ENCODE measurements at regions not wholly inside any gene's neighbourhood (a gene's known extent, or its start where the extent isn't known, plus 50 kb on each side); places are given as distances from the start of the nearest gene placed in this dataset.
A peak's percentile ranks its signal among the peaks of the same experiment; 100 is the strongest.

GRCh38 chr1:188769936-188770335, 1707.7 kb downstream of the BRINP3 start:
- TF ChIP-seq EP300 (IDR thresholded peaks at IDR 0.05; ENCODE audit: borderline replicate concordance), result no peak
- TF ChIP-seq FOXM1 (IDR thresholded peaks at IDR 0.05; ENCODE audit: borderline replicate concordance, low read depth), result no peak
- TF ChIP-seq REST (IDR thresholded peaks at IDR 0.05; ENCODE audit: low read depth), result no peak
- no peak for TF ChIP-seq TEAD4 (IDR thresholded peaks at IDR 0.05)
- TF ChIP-seq MAX (IDR thresholded peaks at IDR 0.05), result no peak
- no peak for TF ChIP-seq YY1 (IDR thresholded peaks at IDR 0.05; ENCODE audit: low read depth)
- no peak for TF ChIP-seq TAF1 (IDR thresholded peaks at IDR 0.05; ENCODE audit: low read depth)
- TF ChIP-seq CREB1 (IDR thresholded peaks at IDR 0.05; ENCODE audit: low read depth), result no peak
- no peak for TF ChIP-seq TCF12 (IDR thresholded peaks at IDR 0.05; ENCODE audit: low read depth)
- no peak for TF ChIP-seq NFIC (IDR thresholded peaks at IDR 0.05)
- TF ChIP-seq CEBPB (IDR thresholded peaks at IDR 0.05), result no peak
- TF ChIP-seq ZBTB7A (IDR thresholded peaks at IDR 0.05; ENCODE audit: low read depth), result no peak
- no peak for TF ChIP-seq EGR1 (IDR thresholded peaks at IDR 0.05)
- no peak for TF ChIP-seq RAD21 (IDR thresholded peaks at IDR 0.05; ENCODE audit: low read depth)
- TF ChIP-seq USF1 (IDR thresholded peaks at IDR 0.05), result no peak

GRCh38 chr1:188778578-188778977, 1699.1 kb downstream of the BRINP3 start:
- TF ChIP-seq TAF1 (IDR thresholded peaks at IDR 0.05; ENCODE audit: low read depth) (no peak), ZBTB7A (IDR thresholded peaks at IDR 0.05; ENCODE audit: low read depth) (no peak), FOXM1 (IDR thresholded peaks at IDR 0.05; ENCODE audit: borderline replicate concordance, low read depth) (no peak), CREB1 (IDR thresholded peaks at IDR 0.05; ENCODE audit: low read depth) (no peak), USF1 (IDR thresholded peaks at IDR 0.05) (no peak), RAD21 (IDR thresholded peaks at IDR 0.05; ENCODE audit: low read depth) (no peak), YY1 (IDR thresholded peaks at IDR 0.05; ENCODE audit: low read depth) (no peak), REST (IDR thresholded peaks at IDR 0.05; ENCODE audit: low read depth) (no peak), EP300 (IDR thresholded peaks at IDR 0.05; ENCODE audit: borderline replicate concordance) (no peak), TCF12 (IDR thresholded peaks at IDR 0.05; ENCODE audit: low read depth) (no peak), TEAD4 (IDR thresholded peaks at IDR 0.05) (no peak), EGR1 (IDR thresholded peaks at IDR 0.05) (no peak), MAX (IDR thresholded peaks at IDR 0.05) (no peak), CEBPB (IDR thresholded peaks at IDR 0.05) (no peak), NFIC (IDR thresholded peaks at IDR 0.05) (no peak)

- no peak for TF ChIP-seq USF1 (IDR thresholded peaks at IDR 0.05)
- TF ChIP-seq RAD21 (IDR thresholded peaks at IDR 0.05; ENCODE audit: low read depth), result peak; percentile 62
These were observed 1695.3 kb downstream of the BRINP3 start for GRCh38 chr1:188782220-188782841.

GRCh38 chr1:188794969-188795368, 1682.7 kb downstream of the BRINP3 start:
- TF ChIP-seq EP300 (IDR thresholded peaks at IDR 0.05; ENCODE audit: borderline replicate concordance) (no peak), TEAD4 (IDR thresholded peaks at IDR 0.05) (no peak), USF1 (IDR thresholded peaks at IDR 0.05) (no peak), TAF1 (IDR thresholded peaks at IDR 0.05; ENCODE audit: low read depth) (no peak), YY1 (IDR thresholded peaks at IDR 0.05; ENCODE audit: low read depth) (no peak), ZBTB7A (IDR thresholded peaks at IDR 0.05; ENCODE audit: low read depth) (no peak), MAX (IDR thresholded peaks at IDR 0.05) (no peak), CEBPB (IDR thresholded peaks at IDR 0.05) (no peak), FOXM1 (IDR thresholded peaks at IDR 0.05; ENCODE audit: borderline replicate concordance, low read depth) (no peak), RAD21 (IDR thresholded peaks at IDR 0.05; ENCODE audit: low read depth) (no peak), TCF12 (IDR thresholded peaks at IDR 0.05; ENCODE audit: low read depth) (no peak)

GRCh38 chr1:188817814-188818213, 1659.8 kb downstream of the BRINP3 start:
- TF ChIP-seq TAF1 (IDR thresholded peaks at IDR 0.05; ENCODE audit: low read depth), result no peak
- TF ChIP-seq ZBTB7A (IDR thresholded peaks at IDR 0.05; ENCODE audit: low read depth), result no peak
- no peak for TF ChIP-seq USF1 (IDR thresholded peaks at IDR 0.05)
- no peak for TF ChIP-seq CEBPB (IDR thresholded peaks at IDR 0.05)
- no peak for TF ChIP-seq EGR1 (IDR thresholded peaks at IDR 0.05)
- no peak for TF ChIP-seq NFIC (IDR thresholded peaks at IDR 0.05)
- TF ChIP-seq EP300 (IDR thresholded peaks at IDR 0.05; ENCODE audit: borderline replicate concordance), result no peak
- TF ChIP-seq RAD21 (IDR thresholded peaks at IDR 0.05; ENCODE audit: low read depth), result no peak
- no peak for TF ChIP-seq TEAD4 (IDR thresholded peaks at IDR 0.05)
- no peak for TF ChIP-seq YY1 (IDR thresholded peaks at IDR 0.05; ENCODE audit: low read depth)
- TF ChIP-seq TCF12 (IDR thresholded peaks at IDR 0.05; ENCODE audit: low read depth), result no peak
- no peak for TF ChIP-seq CREB1 (IDR thresholded peaks at IDR 0.05; ENCODE audit: low read depth)
- no peak for TF ChIP-seq FOXM1 (IDR thresholded peaks at IDR 0.05; ENCODE audit: borderline replicate concordance, low read depth)
- TF ChIP-seq MAX (IDR thresholded peaks at IDR 0.05), result no peak
- no peak for TF ChIP-seq REST (IDR thresholded peaks at IDR 0.05; ENCODE audit: low read depth)
